C4-2B (cell line): ENCODE measurements at regions not wholly inside any gene's neighbourhood (a gene's known extent, or its start where the extent isn't known, plus 50 kb on each side); places are given as distances from the start of the nearest gene placed in this dataset.

Experiments used
- ZFX ChIP-seq: fragments of 450-650 bp; IDR thresholded peaks from 2 replicates; pipeline ENCODE4 v1.6.1; 2017
- TF ChIP-seq, protein P1 (sequence below): fragments of 450-650 bp; conservative IDR thresholded peaks from 2 replicates; pipeline ENCODE4 v1.5.1; 2017; ENCODE audit warnings: mild to moderate bottlenecking

DNA sequence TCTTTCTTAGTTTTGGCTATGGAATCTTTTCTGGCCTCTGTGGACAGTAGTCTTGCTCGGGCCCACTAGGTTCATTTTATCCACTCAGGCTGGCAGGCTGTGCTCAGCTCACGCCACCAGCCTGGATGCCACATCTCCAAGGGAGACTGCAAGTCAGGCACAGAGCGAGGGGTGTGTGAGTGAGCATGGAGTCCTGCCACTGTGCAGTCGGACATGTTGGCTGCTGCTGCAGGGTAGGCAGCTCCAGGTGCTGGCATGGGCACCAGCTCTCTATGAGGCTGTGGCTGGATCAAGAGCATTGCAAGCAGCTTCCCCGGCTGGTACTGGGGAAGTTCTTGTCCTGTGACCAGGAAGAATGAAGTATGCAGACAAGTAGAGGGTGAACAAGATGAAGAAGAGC lies 158.9 kb downstream of the PCTP start:
- TF ChIP-seq, protein P1, sequence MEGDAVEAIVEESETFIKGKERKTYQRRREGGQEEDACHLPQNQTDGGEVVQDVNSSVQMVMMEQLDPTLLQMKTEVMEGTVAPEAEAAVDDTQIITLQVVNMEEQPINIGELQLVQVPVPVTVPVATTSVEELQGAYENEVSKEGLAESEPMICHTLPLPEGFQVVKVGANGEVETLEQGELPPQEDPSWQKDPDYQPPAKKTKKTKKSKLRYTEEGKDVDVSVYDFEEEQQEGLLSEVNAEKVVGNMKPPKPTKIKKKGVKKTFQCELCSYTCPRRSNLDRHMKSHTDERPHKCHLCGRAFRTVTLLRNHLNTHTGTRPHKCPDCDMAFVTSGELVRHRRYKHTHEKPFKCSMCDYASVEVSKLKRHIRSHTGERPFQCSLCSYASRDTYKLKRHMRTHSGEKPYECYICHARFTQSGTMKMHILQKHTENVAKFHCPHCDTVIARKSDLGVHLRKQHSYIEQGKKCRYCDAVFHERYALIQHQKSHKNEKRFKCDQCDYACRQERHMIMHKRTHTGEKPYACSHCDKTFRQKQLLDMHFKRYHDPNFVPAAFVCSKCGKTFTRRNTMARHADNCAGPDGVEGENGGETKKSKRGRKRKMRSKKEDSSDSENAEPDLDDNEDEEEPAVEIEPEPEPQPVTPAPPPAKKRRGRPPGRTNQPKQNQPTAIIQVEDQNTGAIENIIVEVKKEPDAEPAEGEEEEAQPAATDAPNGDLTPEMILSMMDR = no peak
- TF ChIP-seq ZFX = no peak
